K562 (cell line): ENCODE measurements at regions not wholly inside any gene's neighbourhood (a gene's known extent, or its start where the extent isn't known, plus 50 kb on each side); places are given as distances from the start of the nearest gene placed in this dataset.

Experiments used
- ATAC-seq: fragments of 200-7000 bp; cut with Tn5 transposase; 3 replicates; pipeline ENCODE4 v1.9.1; 2020; ENCODE audit warnings: moderate library complexity
- BruUV-seq: library from RNA; stranded (reverse); fragments of 400-500 nt; replicated peaks from 2 replicates; lab custom pipeline; 2021; lab: Mats Ljungman, UMichigan
- CTCF ChIA-PET: fragments of 300-600 bp; formaldehyde crosslinking; extraction: SDS; loops from one replicate; lab custom pipeline; 2021; ENCODE audit warnings: low intra/inter-chr PET ratio; lab: Yijun Ruan, JAX
- POLR2A ChIA-PET: fragments of 300-600, 350-650 bp; sonication (Branson Sonifier 250); formaldehyde crosslinking; extraction: SDS; loops from one replicate; lab custom pipeline; 2021; ENCODE audit warnings: antibody characterized with exemption, inconsistent platforms; lab: Yijun Ruan, JAX
- DNase-seq, 4 experiments: peaks; one replicate each; pipeline versions ENCODE4 v3.0.0 to v3.0.0-alpha.2; 2011 to 2018; ENCODE audit warnings: low spot score in 3 of 4, mixed read lengths in 3 of 4; ENCODE audit errors: extremely low read depth in 1 of 4
- FAIRE-seq: peaks from 2 replicates; lab custom pipeline; 2011; peaks lifted over from hg19 to GRCh38; lab: Jason Lieb, UNC
- H2AFZ ChIP-seq: 2 replicates; pipeline ENCODE4 v1.6.0; 2011; ENCODE audit warnings: low read depth, low read length, control low read depth, inconsistent platforms
- H3K27ac ChIP-seq: fragments of 200-600 bp; 3 replicates; pipeline ENCODE4 v1.8.0; 2011; ENCODE audit warnings: low read depth, mild to moderate bottlenecking, control low read depth, inconsistent platforms, low read length, moderate library complexity, mixed read lengths; ENCODE audit errors: extremely low read depth
- H3K27me3 ChIP-seq, 2 experiments: fragments of 300-600 bp in 1 of 2; 2 replicates in 1 of 2; 3 replicates in 1 of 2; pipeline versions ENCODE4 v1.6.0 to v1.8.0; 2011; ENCODE audit warnings: inconsistent platforms in 2 of 2, low read length in 2 of 2, mild to moderate bottlenecking in 1 of 2, mixed read lengths in 1 of 2, moderate library complexity in 1 of 2; ENCODE audit not compliant: control insufficient read depth in 2 of 2, insufficient read depth in 2 of 2
- H3K36me3 ChIP-seq: fragments of 300-600 bp; 3 replicates; pipeline ENCODE4 v1.8.0; 2011; ENCODE audit warnings: mild to moderate bottlenecking, low read length, inconsistent platforms; ENCODE audit not compliant: control insufficient read depth, insufficient read depth
- H3K4me1 ChIP-seq, 2 experiments: fragments of 200-600 bp in 1 of 2; replicated peaks in 1 of 2; 2 replicates in 1 of 2; 3 replicates in 1 of 2; pipeline versions ENCODE4 v1.5.1 to v1.8.0; 2011; ENCODE audit warnings: inconsistent platforms in 2 of 2, low read length in 2 of 2, mild to moderate bottlenecking in 1 of 2, mixed read lengths in 1 of 2, moderate library complexity in 1 of 2; ENCODE audit not compliant: control insufficient read depth in 2 of 2, insufficient read depth in 2 of 2
- H3K4me2 ChIP-seq: 2 replicates; pipeline ENCODE4 v1.6.1; 2011; ENCODE audit warnings: low read length, control low read depth, inconsistent platforms, mixed read lengths; ENCODE audit not compliant: insufficient read depth
- H3K4me3 ChIP-seq: fragments of 200-600 bp; sonication (generic), shearing (Covaris generic); 2 replicates; pipeline ENCODE4 v1.5.1; 2016; ENCODE audit warnings: control low read depth, inconsistent platforms
- H3K79me2 ChIP-seq: fragments of 200-600 bp; 3 replicates; pipeline ENCODE4 v1.8.0; 2011; ENCODE audit warnings: low read length, inconsistent platforms; ENCODE audit not compliant: control insufficient read depth, insufficient read depth
- H3K9ac ChIP-seq, 2 experiments: 2 replicates each; pipeline versions ENCODE4 v1.6.0 to v1.6.1; 2011; ENCODE audit warnings: low read depth in 2 of 2, low read length in 2 of 2, control low read depth in 1 of 2, inconsistent platforms in 1 of 2, mild to moderate bottlenecking in 1 of 2, mixed read lengths in 1 of 2; ENCODE audit not compliant: insufficient read depth in 1 of 2
- H3K9me1 ChIP-seq: one replicate; pipeline ENCODE4 v1.6.0; 2011; ENCODE audit warnings: inconsistent platforms, mild to moderate bottlenecking, low read length, moderate library complexity; ENCODE audit not compliant: control insufficient read depth, insufficient read depth
- H3K9me3 ChIP-seq: replicated peaks from 2 replicates; pipeline ENCODE4 v1.5.1; 2011; ENCODE audit warnings: low read depth, low read length, inconsistent platforms; ENCODE audit not compliant: control insufficient read depth, insufficient read depth
- H4K20me1 ChIP-seq: replicated peaks from 2 replicates; pipeline ENCODE4 v1.6.1; 2011; ENCODE audit warnings: low read length, inconsistent platforms, mixed read lengths; ENCODE audit not compliant: control insufficient read depth, insufficient read depth
- BACH1 ChIP-seq: fragments of 200-800 bp; sonication (Bioruptor generic); IDR thresholded peaks from 2 replicates; pipeline ENCODE4 v1.6.1; 2016; ENCODE audit warnings: missing genetic modification characterization, missing compliant biosample characterization
- GATAD2A ChIP-seq: fragments of 450-650 bp; IDR thresholded peaks from 2 replicates; pipeline ENCODE4 v1.6.1; 2017
- KDM2B ChIP-seq: fragments of 250-450 bp; sonication (Bioruptor Pico); IDR thresholded peaks from 2 replicates; pipeline ENCODE4 v1.8.0; 2021; ENCODE audit warnings: mild to moderate bottlenecking, moderate library complexity
- NFATC3 ChIP-seq: fragments of 450-650 bp; IDR thresholded peaks from 2 replicates; pipeline ENCODE4 v1.6.1; 2017; ENCODE audit warnings: mild to moderate bottlenecking
- SAFB2 ChIP-seq: fragments of 200-400 bp; formaldehyde crosslinking; IDR thresholded peaks from 2 replicates; pipeline ENCODE4 v1.6.1; 2018; ENCODE audit warnings: borderline replicate concordance, low read length, low read depth, moderate library complexity; ENCODE audit not compliant: severe bottlenecking
- SNIP1 ChIP-seq: fragments of 450-650 bp; IDR thresholded peaks from 2 replicates; pipeline ENCODE4 v1.7.1; 2017; ENCODE audit warnings: low read depth, mild to moderate bottlenecking
- TCF7 ChIP-seq: sonication (generic); IDR thresholded peaks from 2 replicates; pipeline ENCODE4 v1.6.1; 2016; ENCODE audit warnings: antibody characterized with exemption, borderline replicate concordance
- YY1 ChIP-seq, 3 experiments: IDR thresholded peaks; 2 replicates each; pipeline ENCODE4 v1.6.1; 2011; ENCODE audit warnings: low read length in 2 of 3, mild to moderate bottlenecking in 2 of 3, moderate library complexity in 2 of 3, borderline replicate concordance in 1 of 3, control low read depth in 1 of 3, low read depth in 1 of 3; ENCODE audit not compliant: insufficient read depth in 3 of 3, insufficient replicate concordance in 2 of 3, control insufficient read depth in 1 of 3, insufficient read length in 1 of 3; ENCODE audit errors: extremely low read depth in 1 of 3
- ZNF431 ChIP-seq: sonication (generic); formaldehyde crosslinking; IDR thresholded peaks from 2 replicates; pipeline ENCODE4 v1.8.0; 2022; ENCODE audit warnings: mild to moderate bottlenecking, missing genetic modification reagents
- WGBS: fragments of 100-300 bp; shearing (Covaris generic); methylation state at CpG from one replicate; pipeline ENCODE4 v1.1.6; 2016; ENCODE audit warnings: low coverage, mixed read lengths; ENCODE audit not compliant: insufficient coverage; ENCODE audit errors: missing lambda C conversion rate; 5-methylcytosine and 5-hydroxymethylcytosine counted together
- in situ Hi-C: fragments of 300-500 bp; cut with MboI; formaldehyde crosslinking; loops from 4 replicates; pipeline ENCODE4 v1.15.0; 2018; ENCODE audit warnings: inconsistent platforms, mixed read lengths
- intact Hi-C: fragments of 100-400 bp; cut with micrococcal nuclease; formaldehyde crosslinking; loops from 2 replicates; pipeline ENCODE4 v1.14.2; 2022
- TF ChIP-seq, protein P1 (sequence below): sonication (generic); formaldehyde crosslinking; IDR thresholded peaks from 2 replicates; pipeline ENCODE4 v1.8.0; 2022; ENCODE audit warnings: mild to moderate bottlenecking, missing genetic modification reagents
- TF ChIP-seq, protein P2 (sequence below): fragments of 450-650 bp; IDR thresholded peaks from 2 replicates; pipeline ENCODE4 v1.6.1; 2016
- TF ChIP-seq, protein P3 (sequence below), 2 experiments: fragments of 450-650 bp; IDR thresholded peaks; 2 replicates each; pipeline ENCODE4 v1.6.1; 2016; ENCODE audit warnings: mild to moderate bottlenecking in 2 of 2, borderline replicate concordance in 1 of 2, low read depth in 1 of 2, moderate library complexity in 1 of 2

DNA sequence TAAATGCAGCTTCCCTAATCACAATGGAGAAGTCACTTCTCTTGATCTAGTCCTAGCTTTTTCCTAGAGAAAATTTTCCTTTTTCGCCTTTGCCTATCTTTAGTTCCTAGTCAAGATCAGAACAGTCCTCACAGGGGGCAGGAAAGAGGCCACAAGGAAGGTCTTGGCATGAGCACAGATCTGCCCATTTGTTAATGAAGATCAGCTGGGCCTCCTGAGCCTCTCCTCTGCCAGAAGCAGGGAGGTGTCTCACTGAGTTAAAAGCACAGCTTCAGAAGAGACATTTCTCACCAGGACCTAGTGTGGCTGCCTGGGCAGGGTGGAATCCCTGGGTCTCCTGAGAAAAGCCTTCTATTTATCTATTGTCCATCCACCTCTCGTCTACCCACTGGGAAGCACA is 357.8 kb downstream of the TMEM38B start (continued):
- TF ChIP-seq, protein P1, sequence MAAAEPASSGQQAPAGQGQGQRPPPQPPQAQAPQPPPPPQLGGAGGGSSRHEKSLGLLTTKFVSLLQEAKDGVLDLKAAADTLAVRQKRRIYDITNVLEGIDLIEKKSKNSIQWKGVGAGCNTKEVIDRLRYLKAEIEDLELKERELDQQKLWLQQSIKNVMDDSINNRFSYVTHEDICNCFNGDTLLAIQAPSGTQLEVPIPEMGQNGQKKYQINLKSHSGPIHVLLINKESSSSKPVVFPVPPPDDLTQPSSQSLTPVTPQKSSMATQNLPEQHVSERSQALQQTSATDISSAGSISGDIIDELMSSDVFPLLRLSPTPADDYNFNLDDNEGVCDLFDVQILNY (CRISPR knock-in tag), result no peak
- TF ChIP-seq YY1 (IDR thresholded peaks at IDR 0.05; ENCODE audit: borderline replicate concordance in 1 of 3, control insufficient read depth in 1 of 3, extremely low read depth in 1 of 3, insufficient read depth in 3 of 3, insufficient read length in 1 of 3, insufficient replicate concordance in 2 of 3, low read depth in 1 of 3, low read length in 2 of 3), result no peak
- TF ChIP-seq, protein P2, sequence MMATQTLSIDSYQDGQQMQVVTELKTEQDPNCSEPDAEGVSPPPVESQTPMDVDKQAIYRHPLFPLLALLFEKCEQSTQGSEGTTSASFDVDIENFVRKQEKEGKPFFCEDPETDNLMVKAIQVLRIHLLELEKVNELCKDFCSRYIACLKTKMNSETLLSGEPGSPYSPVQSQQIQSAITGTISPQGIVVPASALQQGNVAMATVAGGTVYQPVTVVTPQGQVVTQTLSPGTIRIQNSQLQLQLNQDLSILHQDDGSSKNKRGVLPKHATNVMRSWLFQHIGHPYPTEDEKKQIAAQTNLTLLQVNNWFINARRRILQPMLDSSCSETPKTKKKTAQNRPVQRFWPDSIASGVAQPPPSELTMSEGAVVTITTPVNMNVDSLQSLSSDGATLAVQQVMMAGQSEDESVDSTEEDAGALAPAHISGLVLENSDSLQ, result no peak

DNA sequence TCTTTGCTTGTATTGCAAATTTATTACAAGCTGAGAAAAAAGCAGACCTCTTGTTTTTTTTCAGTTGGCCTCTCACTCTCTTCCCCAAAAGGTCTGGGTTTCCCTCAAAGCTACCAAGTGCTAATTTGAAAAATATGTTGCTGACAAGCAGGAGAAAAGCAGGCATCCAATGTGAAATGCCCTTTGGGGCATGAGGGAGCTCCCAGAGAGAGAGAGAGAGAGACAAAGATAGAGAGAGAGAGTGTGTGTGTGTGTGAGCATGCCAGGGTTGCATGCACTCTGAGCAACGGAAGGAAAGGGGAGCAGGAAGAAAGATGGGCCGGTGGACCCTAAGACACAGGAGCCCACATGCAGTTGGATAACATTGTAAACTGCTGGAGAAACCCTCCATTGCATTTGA is 358.4 kb downstream of the TMEM38B start:
- Histone ChIP-seq H3K36me3 (no peaks in the 10 kb centered on the region), H3K27ac (no peak overlapping the region), H3K9me1 (no peaks in the 10 kb centered on the region), H3K9ac (no peak overlapping the region), H3K9me3 (no peaks in the 10 kb centered on the region), H3K4me2 (no peak overlapping the region), H2AFZ (no peak overlapping the region), H3K4me3 (no peak overlapping the region), H3K4me1 (no peaks in the 10 kb centered on the region), H3K79me2 (no peaks in the 10 kb centered on the region), H4K20me1 (no peaks in the 10 kb centered on the region), H3K27me3 (no peaks in the 10 kb centered on the region)
- WGBS, result 0% methylated on average over 2 of the region's 2 CpGs
- POLR2A ChIA-PET, result no interaction called here
- FAIRE-seq (no peak), ATAC-seq (no peak), DNase-seq (no peak)
- intact Hi-C loops (no loop called here), in situ Hi-C loops (no loop called here)
- CTCF ChIA-PET, result no interaction called here
- no TSS peak for BruUV-seq
- no peak for TF ChIP-seq SAFB2
- TF ChIP-seq ZNF431 (CRISPR knock-in tag), result no peak
- TF ChIP-seq TCF7, result no peak
- TF ChIP-seq NFATC3, result no peak
- TF ChIP-seq BACH1 (tag), result no peak
- no peak for TF ChIP-seq GATAD2A
- TF ChIP-seq SNIP1, result no peak
- TF ChIP-seq, protein P3, sequence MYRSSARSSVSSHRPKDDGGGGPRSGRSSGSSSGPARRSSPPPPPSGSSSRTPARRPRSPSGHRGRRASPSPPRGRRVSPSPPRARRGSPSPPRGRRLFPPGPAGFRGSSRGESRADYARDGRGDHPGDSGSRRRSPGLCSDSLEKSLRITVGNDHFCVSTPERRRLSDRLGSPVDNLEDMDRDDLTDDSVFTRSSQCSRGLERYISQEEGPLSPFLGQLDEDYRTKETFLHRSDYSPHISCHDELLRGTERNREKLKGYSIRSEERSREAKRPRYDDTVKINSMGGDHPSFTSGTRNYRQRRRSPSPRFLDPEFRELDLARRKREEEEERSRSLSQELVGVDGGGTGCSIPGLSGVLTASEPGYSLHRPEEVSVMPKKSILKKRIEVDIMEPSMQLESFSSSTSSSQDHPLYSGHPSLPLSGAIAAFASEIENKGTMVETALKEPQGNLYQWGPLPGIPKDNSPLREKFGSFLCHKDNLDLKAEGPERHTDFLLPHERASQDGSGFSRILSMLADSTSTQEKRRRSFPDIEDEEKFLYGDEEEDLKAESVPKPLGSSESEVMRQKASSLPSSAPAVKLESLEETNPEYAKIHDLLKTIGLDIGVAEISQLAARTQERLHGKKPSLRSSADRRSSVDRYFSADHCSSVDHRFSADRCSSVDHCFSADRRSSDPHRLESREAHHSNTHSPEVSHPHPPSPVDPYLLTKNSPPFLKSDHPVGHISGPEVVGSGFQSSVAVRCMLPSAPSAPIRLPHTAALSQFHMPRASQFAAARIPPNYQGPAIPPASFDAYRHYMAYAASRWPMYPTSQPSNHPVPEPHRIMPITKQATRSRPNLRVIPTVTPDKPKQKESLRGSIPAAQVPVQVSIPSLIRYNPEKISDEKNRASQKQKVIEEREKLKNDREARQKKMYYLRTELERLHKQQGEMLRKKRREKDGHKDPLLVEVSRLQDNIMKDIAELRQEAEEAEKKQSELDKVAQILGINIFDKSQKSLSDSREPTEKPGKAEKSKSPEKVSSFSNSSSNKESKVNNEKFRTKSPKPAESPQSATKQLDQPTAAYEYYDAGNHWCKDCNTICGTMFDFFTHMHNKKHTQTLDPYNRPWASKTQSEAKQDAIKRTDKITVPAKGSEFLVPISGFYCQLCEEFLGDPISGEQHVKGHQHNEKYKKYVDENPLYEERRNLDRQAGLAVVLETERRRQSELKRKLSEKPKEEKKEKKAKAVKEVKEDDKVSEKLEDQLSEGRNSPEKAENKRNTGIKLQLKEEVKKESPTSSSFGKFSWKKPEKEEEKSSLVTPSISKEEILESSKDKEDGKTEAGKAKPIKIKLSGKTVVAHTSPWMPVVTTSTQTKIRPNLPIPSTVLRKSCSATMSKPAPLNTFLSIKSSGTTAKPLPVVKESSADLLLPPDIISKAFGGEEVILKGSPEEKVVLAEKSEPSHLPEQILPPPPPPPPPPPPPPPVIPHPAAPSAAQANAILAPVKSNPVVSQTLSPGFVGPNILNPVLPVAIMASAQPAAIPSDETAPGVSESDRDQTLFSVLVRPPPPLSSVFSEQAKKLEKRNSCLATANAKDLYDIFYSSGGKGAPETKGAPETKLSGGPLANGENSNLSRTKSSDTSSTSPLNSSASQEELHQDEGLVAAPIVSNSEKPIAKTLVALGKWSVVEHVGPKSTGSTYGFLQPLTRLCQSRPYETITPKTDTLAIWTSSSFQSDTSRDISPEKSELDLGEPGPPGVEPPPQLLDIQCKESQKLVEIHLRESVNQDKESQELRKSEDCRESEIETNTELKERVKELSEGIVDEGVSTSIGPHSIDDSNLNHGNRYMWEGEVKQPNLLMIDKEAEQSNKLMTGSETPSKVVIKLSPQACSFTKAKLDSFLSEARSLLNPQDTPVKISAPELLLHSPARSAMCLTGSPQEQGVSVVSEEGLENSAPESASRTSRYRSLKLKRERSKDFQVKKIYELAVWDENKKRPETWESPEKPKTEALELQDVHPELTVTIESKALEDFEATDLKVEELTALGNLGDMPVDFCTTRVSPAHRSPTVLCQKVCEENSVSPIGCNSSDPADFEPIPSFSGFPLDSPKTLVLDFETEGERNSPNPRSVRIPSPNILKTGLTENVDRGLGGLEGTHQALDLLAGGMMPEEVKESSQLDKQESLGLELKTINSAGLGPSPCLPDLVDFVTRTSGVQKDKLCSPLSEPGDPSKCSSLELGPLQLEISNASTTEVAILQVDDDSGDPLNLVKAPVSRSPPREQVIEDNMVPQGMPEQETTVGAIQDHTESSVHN (IDR thresholded peaks at IDR 0.05; ENCODE audit: borderline replicate concordance in 1 of 2, low read depth in 1 of 2), result no peak
- no peak for TF ChIP-seq KDM2B
